ENCODE measurements at regions not wholly inside any gene's neighbourhood (a gene's known extent, or its start where the extent isn't known, plus 50 kb on each side); places are given as distances from the start of the nearest gene placed in this dataset.

DNA sequence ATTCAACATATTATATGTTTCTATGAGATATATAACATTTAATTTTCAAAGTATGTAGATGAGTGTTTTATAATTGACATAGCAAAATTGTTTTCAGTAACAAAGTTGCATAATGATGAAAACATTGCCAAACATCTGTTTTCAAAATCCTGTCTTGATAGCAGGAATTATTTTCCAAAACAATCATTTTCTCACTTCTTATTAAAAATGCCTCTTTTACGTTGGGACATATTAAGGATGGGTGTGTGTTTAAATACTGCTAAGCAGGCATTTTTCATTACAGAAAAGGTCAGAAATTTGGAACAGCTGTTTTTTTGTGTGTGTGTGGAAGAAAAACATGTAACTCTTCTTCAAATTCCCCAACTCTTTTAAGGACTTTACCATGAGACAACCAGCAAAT lies 452.0 kb downstream of the SPRY1 start:
- no peaks in the 10 kb centered on the region for H3K9me2 ChIP-seq (ENCODE audit: insufficient read depth, low read length)
- no peak overlapping the region for H3K4me3 ChIP-seq (ENCODE audit: low read length)
- no peaks in the 10 kb centered on the region for H3F3A ChIP-seq (ENCODE audit: insufficient read depth, low read length, poor library complexity, severe bottlenecking)
- H3K27me3 ChIP-seq (ENCODE audit: insufficient read depth, low read depth, low read length): no peaks in the 10 kb centered on the region
- no peak overlapping the region for H3K9ac ChIP-seq (ENCODE audit: low read length)
- H3K79me2 ChIP-seq (replicated peaks; ENCODE audit: insufficient read depth, low read length): no peaks in the 10 kb centered on the region
- H3K27ac ChIP-seq (ENCODE audit: low read length): no peak overlapping the region
- no peaks in the 10 kb centered on the region for H4K20me1 ChIP-seq (ENCODE audit: insufficient read depth)
- H3K36me3 ChIP-seq (ENCODE audit: insufficient read depth, low read length): no peaks in the 10 kb centered on the region
- no peak for TF ChIP-seq RAD21 (conservative IDR thresholded peaks at IDR 0.05)
- TF ChIP-seq EZH2 (IDR thresholded peaks at IDR 0.05; ENCODE audit: borderline replicate concordance, insufficient read depth, low read length, poor library complexity, severe bottlenecking): no peak
- no peak for TF ChIP-seq CTCF (IDR thresholded peaks at IDR 0.05; ENCODE audit: poor library complexity, severe bottlenecking)
- no peak for TF ChIP-seq MXI1 (conservative IDR thresholded peaks at IDR 0.05; ENCODE audit: poor library complexity, severe bottlenecking)
- no peak for TF ChIP-seq EP300 (conservative IDR thresholded peaks at IDR 0.05; ENCODE audit: poor library complexity, severe bottlenecking)
- no peak for TF ChIP-seq POLR2AphosphoS5 (IDR thresholded peaks at IDR 0.05)
- no peak for TF ChIP-seq SMC3 (conservative IDR thresholded peaks at IDR 0.05; ENCODE audit: poor library complexity)
- no peak for TF ChIP-seq TAF1 (IDR thresholded peaks at IDR 0.05; ENCODE audit: low read depth)
- TF ChIP-seq, protein P1, sequence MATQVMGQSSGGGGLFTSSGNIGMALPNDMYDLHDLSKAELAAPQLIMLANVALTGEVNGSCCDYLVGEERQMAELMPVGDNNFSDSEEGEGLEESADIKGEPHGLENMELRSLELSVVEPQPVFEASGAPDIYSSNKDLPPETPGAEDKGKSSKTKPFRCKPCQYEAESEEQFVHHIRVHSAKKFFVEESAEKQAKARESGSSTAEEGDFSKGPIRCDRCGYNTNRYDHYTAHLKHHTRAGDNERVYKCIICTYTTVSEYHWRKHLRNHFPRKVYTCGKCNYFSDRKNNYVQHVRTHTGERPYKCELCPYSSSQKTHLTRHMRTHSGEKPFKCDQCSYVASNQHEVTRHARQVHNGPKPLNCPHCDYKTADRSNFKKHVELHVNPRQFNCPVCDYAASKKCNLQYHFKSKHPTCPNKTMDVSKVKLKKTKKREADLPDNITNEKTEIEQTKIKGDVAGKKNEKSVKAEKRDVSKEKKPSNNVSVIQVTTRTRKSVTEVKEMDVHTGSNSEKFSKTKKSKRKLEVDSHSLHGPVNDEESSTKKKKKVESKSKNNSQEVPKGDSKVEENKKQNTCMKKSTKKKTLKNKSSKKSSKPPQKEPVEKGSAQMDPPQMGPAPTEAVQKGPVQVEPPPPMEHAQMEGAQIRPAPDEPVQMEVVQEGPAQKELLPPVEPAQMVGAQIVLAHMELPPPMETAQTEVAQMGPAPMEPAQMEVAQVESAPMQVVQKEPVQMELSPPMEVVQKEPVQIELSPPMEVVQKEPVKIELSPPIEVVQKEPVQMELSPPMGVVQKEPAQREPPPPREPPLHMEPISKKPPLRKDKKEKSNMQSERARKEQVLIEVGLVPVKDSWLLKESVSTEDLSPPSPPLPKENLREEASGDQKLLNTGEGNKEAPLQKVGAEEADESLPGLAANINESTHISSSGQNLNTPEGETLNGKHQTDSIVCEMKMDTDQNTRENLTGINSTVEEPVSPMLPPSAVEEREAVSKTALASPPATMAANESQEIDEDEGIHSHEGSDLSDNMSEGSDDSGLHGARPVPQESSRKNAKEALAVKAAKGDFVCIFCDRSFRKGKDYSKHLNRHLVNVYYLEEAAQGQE (IDR thresholded peaks at IDR 0.05; ENCODE audit: borderline replicate concordance): no peak
- no peak overlapping the region for H3K4me2 ChIP-seq (ENCODE audit: low read length)
- no peaks in the 10 kb centered on the region for H3K9me3 ChIP-seq (ENCODE audit: low read length)
- H2AFZ ChIP-seq (ENCODE audit: low read depth, low read length): no peak overlapping the region

DNA sequence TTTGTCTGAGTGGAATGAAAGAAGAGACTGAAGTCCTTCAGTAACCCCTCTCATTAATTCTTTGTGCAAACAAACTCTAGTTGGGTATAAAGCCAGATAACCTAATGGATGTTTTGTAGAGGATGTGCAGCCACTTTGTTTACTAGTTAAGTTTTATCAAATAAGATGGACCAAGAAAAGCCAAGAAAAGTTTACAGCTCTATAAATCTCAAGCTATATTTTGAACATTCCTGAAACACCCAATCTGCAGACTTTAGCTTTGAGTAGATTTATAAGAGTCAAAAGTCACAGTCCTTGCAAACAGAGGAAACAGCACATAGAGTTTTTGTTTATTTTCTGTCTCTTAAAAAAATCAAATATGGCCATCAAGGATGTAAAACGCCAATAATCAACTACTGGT lies 452.9 kb downstream of the SPRY1 start:
- Histone ChIP-seq H3K9ac (ENCODE audit: low read length) (no peak overlapping the region), H3K27ac (ENCODE audit: low read length) (no peak overlapping the region), H3K9me2 (ENCODE audit: insufficient read depth, low read length) (no peaks in the 10 kb centered on the region), H2AFZ (ENCODE audit: low read depth, low read length) (no peak overlapping the region), H3K4me3 (ENCODE audit: low read length) (no peak overlapping the region), H3K36me3 (ENCODE audit: insufficient read depth, low read length) (no peaks in the 10 kb centered on the region), H3K4me2 (ENCODE audit: low read length) (no peak overlapping the region), H3F3A (ENCODE audit: insufficient read depth, low read length, poor library complexity, severe bottlenecking) (no peaks in the 10 kb centered on the region), H3K79me2 (replicated peaks; ENCODE audit: insufficient read depth, low read length) (no peaks in the 10 kb centered on the region), H4K20me1 (ENCODE audit: insufficient read depth) (no peaks in the 10 kb centered on the region), H3K27me3 (ENCODE audit: insufficient read depth, low read depth, low read length) (no peaks in the 10 kb centered on the region), H3K9me3 (ENCODE audit: low read length) (no peaks in the 10 kb centered on the region)
- TF ChIP-seq EZH2 (IDR thresholded peaks at IDR 0.05; ENCODE audit: borderline replicate concordance, insufficient read depth, low read length, poor library complexity, severe bottlenecking) (no peak), CTCF (IDR thresholded peaks at IDR 0.05; ENCODE audit: poor library complexity, severe bottlenecking) (no peak), TAF1 (IDR thresholded peaks at IDR 0.05; ENCODE audit: low read depth) (no peak), SMC3 (conservative IDR thresholded peaks at IDR 0.05; ENCODE audit: poor library complexity) (no peak)

Data from neural cell (in vitro differentiated cells).